ENCODE measurements at regions not wholly inside any gene's neighbourhood (a gene's known extent, or its start where the extent isn't known, plus 50 kb on each side); places are given as distances from the start of the nearest gene placed in this dataset.

GRCh38 chr1:203926025-203926540 lies 64.7 kb downstream of the SNRPE start:
- Mint-ChIP-seq H3K36me3 (ENCODE audit: low read depth) (no peaks in the 10 kb centered on the region), H3K4me3 (peak overlapping the region; percentile 61), H3K27me3 (ENCODE audit: insufficient read depth) (no peaks in the 10 kb centered on the region; the same call in 1 of the 2 replicates), H3K9me3 (no peaks in the 10 kb centered on the region), H3K27ac (peak overlapping the region; percentile 90), H3K4me1 (ENCODE audit: low read depth) (peaks cover 16% of the 10 kb centered on the region)
- TF ChIP-seq CTCF (IDR thresholded peaks at IDR 0.05), result no peak
- DNase-seq, result peak; percentile 62

GRCh38 chr1:203929741-203930309 lies 68.4 kb downstream of the SNRPE start:
- no peak overlapping the region; the same call in 1 of the 2 replicates for H3K4me3 Mint-ChIP-seq
- H3K27ac Mint-ChIP-seq, result no peak overlapping the region
- DNase-seq, result no peak
- H3K36me3 Mint-ChIP-seq (ENCODE audit: low read depth), result no peaks in the 10 kb centered on the region
- H3K9me3 Mint-ChIP-seq, result no peaks in the 10 kb centered on the region
- no peak for TF ChIP-seq CTCF (IDR thresholded peaks at IDR 0.05)
- H3K4me1 Mint-ChIP-seq (ENCODE audit: low read depth), result peaks cover 16% of the 10 kb centered on the region
- peaks cover 6% of the 10 kb centered on the region for H3K27me3 Mint-ChIP-seq (ENCODE audit: insufficient read depth)

- no peak for DNase-seq
- H3K27me3 Mint-ChIP-seq (ENCODE audit: insufficient read depth), result peaks cover 8% of the 10 kb centered on the region
- no peak overlapping the region for H3K4me3 Mint-ChIP-seq
- H3K9me3 Mint-ChIP-seq, result no peaks in the 10 kb centered on the region
- no peaks in the 10 kb centered on the region for H3K36me3 Mint-ChIP-seq (ENCODE audit: low read depth)
- H3K27ac Mint-ChIP-seq, result no peak overlapping the region
- no peak for TF ChIP-seq CTCF (IDR thresholded peaks at IDR 0.05)
- peaks cover 14% of the 10 kb centered on the region for H3K4me1 Mint-ChIP-seq (ENCODE audit: low read depth)
These were observed 68.9 kb downstream of the SNRPE start for GRCh38 chr1:203930342-203930741.

GRCh38 chr1:203931953-203932352 lies 70.6 kb downstream of the SNRPE start:
- DNase-seq, result no peak
- H3K9me3 Mint-ChIP-seq, result no peaks in the 10 kb centered on the region
- no peak overlapping the region for H3K27ac Mint-ChIP-seq
- H3K27me3 Mint-ChIP-seq (ENCODE audit: insufficient read depth), result peaks cover 15% of the 10 kb centered on the region
- H3K36me3 Mint-ChIP-seq (ENCODE audit: low read depth), result no peaks in the 10 kb centered on the region
- TF ChIP-seq CTCF (IDR thresholded peaks at IDR 0.05), result no peak
- H3K4me3 Mint-ChIP-seq, result no peak overlapping the region
- H3K4me1 Mint-ChIP-seq (ENCODE audit: low read depth), result no peaks in the 10 kb centered on the region; the same call in 1 of the 2 replicates

- Mint-ChIP-seq H3K27ac (no peak overlapping the region), H3K27me3 (ENCODE audit: insufficient read depth) (peaks cover 16% of the 10 kb centered on the region), H3K36me3 (ENCODE audit: low read depth) (no peaks in the 10 kb centered on the region), H3K9me3 (no peaks in the 10 kb centered on the region), H3K4me3 (no peak overlapping the region), H3K4me1 (ENCODE audit: low read depth) (no peaks in the 10 kb centered on the region; the same call in 1 of the 2 replicates)
- DNase-seq, result no peak
- TF ChIP-seq CTCF (IDR thresholded peaks at IDR 0.05), result no peak
These were observed 71.2 kb downstream of the SNRPE start for GRCh38 chr1:203932556-203932955.
